ENCODE measurements at regions not wholly inside any gene's neighbourhood (a gene's known extent, or its start where the extent isn't known, plus 50 kb on each side); places are given as distances from the start of the nearest gene placed in this dataset.

- DNase-seq (ENCODE audit: low spot score), result no peak
Observed at GRCh38 chr3:153313302-153313965, 151.4 kb downstream of the RAP2B start.

GRCh38 chr3:153314038-153314437 lies 152.0 kb downstream of the RAP2B start:
- DNase-seq (ENCODE audit: low spot score), result no peak

GRCh38 chr3:153315781-153316180 lies 153.8 kb downstream of the RAP2B start:
- DNase-seq (ENCODE audit: low spot score), result no peak

DNA sequence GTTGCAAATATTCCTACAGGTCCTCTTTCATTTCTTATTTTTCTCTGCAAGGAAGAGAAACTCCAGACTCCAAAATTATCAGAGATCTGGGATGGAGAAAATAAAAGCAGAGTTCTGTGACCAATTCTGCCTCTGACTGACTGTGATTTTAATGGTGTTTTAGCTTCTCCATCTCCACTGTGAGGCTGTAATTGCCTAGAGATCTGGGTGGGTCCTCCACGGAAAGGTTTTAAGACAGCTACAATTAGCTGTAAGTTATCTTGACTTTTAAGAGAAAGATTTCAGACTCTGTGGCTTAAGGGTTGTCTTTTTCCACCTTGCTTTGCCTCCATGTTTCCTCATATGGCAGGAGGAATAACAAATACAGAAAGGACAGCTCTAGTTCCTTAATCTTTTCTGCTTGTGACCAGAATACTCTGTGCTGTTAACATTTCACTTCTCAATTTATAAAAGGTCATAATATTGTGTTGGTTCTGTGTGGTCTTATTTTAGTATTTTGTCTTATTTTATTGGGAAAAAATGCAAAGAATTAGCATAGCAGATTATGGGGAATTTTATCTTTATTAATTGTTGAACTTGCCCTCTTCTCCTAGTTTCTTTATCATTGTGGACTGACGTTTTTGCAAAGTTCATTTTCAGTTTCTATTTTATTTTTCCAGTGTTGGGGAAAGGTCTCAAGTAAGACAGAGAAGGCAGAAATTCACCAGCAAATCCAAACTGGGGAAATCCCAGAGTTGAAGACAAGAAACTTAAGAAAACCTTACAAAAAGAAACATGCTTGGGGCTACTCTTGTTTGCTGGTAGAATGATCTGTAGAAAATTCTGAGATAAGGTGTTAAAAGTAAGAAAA lies 157.9 kb downstream of the RAP2B start:
- DNase-seq (ENCODE audit: low spot score), result no peak

DNA sequence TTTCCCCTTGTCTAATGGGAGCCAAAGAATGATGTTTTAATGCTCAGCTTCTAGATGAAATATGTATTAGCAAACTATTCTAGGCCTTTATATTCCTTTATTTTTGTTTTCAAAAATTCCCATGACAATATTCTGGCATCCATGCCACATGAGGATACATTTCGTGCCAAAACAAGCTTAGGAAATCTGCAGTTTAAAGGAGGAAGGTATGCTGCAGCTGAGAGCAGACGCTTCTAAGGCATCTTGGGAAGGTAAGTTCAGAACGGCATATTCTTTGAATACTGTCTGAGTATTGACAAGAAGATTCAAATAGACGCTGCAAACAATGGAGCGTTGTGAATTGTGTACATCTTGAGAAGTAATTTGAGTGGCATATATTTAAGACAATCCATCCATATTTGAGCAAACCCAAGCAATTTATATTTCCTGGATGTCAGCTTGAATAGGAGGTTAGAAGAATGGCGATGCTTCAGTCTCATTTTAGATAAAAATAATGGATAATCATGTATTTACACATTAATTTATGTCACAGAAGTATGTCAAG lies 158.6 kb downstream of the RAP2B start:
- DNase-seq (ENCODE audit: low spot score), result no peak

- DNase-seq (ENCODE audit: low spot score), result no peak
Observed at GRCh38 chr3:153328690-153329089, 166.7 kb downstream of the RAP2B start.

GRCh38 chr3:153330901-153331300 lies 168.9 kb downstream of the RAP2B start:
- no peak for DNase-seq (ENCODE audit: low spot score)

GRCh38 chr3:153331676-153332075 lies 169.7 kb downstream of the RAP2B start:
- no peak for DNase-seq (ENCODE audit: low spot score)

GRCh38 chr3:153334558-153334957 lies 172.5 kb downstream of the RAP2B start:
- no peak for DNase-seq (ENCODE audit: low spot score)

- no peak for DNase-seq (ENCODE audit: low spot score)
Observed at GRCh38 chr3:153337369-153337768, 175.3 kb downstream of the RAP2B start.

DNA sequence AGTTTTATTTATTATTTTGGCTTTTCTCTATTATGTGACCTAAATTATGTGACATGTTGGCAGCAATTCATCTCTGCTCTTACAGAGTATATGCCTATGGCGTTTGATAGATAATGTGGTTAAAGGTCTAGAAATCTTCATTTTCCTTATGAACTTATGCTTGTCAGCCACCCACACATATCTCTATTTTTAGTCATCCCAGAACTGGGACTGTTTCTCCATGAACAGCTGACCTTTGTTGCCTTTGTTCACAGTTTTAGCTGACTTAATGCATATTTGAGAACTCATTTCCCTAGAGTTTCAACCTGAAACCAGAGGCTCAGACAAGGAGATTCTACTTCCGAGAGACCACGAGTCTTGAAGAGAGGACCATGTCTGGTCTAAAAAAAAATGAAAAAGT lies 176.5 kb downstream of the RAP2B start:
- no peak for DNase-seq (ENCODE audit: low spot score)

DNA sequence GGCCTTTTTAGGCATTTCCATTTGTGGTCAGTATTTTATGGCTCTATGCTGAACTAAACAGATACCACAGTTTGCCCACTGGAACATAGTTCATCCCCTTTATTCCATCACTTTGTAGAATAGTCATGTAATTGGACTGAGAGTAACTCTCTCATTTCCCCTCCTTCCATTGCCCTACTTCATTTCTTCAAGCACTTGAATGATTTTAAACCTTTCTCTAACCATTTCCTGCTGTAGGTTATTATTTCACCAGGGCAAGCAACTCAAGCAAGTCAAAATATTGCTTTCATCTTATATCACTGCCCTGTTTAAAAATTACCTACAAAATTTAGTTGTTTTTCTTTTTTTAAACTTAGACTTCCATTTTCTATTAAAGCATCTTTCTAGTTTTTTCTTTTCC lies 177.0 kb downstream of the RAP2B start:
- no peak for DNase-seq (ENCODE audit: low spot score)

DNA sequence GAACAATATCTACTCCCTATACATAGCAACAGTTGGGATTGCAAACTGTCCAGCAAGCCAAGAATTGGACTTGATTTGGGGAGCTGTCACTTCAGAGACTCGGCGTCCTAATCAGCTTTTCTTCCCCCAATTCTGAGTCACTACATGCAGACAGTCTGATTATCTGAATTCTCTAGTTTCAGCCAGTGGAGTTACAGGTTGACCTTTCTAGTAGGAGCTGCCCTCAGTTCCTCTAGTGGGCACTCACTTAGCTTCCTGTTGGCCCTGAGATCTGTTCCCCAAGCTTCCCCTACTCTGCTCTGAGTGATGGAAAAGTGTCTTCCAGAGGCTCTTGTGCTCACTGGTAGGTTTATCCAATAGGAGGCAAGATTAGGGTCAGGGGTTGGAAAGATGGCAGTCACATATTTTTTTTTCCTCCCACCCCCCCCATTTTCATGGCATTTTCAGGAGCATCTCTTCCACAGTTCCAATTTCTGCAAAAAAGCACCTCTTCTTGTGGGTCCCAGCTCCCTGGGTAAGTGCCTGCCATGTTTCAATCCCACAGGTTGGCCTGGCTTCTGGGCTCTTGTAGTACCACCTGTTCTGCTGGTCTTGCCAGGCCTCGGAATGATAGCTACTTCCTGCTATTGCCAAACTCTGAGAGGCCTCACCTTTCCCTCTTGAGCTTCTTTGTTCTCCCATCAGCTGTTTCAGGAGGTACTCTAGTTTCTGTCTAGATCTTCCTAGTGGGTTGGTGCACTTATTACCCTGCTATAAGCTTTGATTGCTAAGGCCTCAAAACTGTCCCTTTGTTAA lies 182.2 kb downstream of the RAP2B start:
- DNase-seq (ENCODE audit: low spot score), result no peak

DNA sequence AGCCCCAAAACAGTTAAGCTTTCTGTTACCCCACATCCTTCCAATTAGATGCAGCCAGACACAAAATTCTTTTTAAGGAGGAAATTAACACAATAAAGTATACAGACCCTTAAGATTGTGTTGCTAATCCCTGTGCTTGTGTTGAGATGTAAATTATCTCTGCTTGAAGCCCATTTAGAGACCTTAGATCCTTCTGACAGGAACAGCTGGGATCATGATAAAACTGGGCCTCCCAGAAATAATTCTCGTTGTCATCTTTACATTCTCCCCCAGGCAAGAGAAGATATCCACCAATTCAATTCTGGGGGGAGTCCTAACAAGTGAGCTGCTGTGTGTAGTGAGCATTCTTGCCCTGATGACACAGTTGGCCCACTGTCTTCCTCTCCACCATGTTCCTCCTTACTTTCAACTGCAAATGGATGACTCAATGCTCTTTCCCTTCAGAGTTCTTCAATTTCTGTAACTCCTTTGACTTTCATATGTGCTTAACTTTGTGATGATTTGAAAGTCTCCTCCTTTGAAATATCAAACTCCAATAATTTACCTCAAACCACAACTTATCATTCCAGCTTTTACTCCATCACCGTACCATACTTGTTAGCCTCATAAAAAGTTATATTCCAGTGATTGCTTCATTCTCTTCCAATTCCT lies 186.6 kb downstream of the RAP2B start:
- no peak for DNase-seq (ENCODE audit: low spot score)

- DNase-seq (ENCODE audit: low spot score), result no peak
Observed at GRCh38 chr3:153349108-153349499, 187.1 kb downstream of the RAP2B start.

- DNase-seq (ENCODE audit: low spot score), result no peak
Observed at GRCh38 chr3:153350420-153350819, 188.4 kb downstream of the RAP2B start.

- no peak for DNase-seq (ENCODE audit: low spot score)
Observed at GRCh38 chr3:153354641-153355040, 192.6 kb downstream of the RAP2B start.

DNA sequence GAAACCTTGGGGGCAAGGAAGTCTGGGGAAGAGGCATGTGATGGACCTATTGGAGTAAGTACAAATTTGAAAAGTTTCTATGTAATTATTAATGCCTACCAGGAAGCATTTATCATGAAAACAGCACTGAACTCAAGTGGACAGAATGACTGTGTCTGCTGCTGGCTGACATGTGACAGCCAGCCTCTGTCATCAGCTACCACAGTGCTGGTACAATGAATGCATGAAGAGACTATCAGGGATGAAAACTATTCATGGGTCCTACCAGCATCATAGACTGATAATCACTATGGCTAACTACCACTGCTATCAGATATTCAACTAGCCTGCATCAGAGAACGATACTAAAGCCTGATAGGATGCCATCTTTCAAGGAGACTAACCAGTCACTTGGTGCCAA lies 193.5 kb downstream of the RAP2B start:
- no peak for DNase-seq (ENCODE audit: low spot score)

- DNase-seq (ENCODE audit: low spot score), result no peak
Observed at GRCh38 chr3:153356908-153357307, 194.9 kb downstream of the RAP2B start.

DNA sequence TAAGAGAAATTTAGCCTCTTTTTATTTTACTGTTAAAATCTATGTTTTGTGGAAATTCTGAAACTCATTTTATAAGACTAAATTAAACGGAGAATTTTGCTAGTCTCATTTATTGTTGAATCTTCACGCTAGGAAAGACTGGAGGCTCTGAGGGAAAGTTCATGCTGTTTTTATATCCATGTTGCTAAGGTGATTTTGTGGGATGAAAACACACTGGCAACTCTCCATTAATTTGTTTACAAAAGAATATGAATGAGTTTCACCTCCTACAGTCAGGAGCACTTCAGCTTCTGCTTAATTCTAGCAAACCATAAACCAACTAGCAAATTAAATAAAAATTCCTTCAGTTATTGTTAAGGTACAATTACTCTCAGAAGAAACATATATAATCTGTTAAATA lies 195.4 kb downstream of the RAP2B start:
- DNase-seq (ENCODE audit: low spot score), result no peak

DNA sequence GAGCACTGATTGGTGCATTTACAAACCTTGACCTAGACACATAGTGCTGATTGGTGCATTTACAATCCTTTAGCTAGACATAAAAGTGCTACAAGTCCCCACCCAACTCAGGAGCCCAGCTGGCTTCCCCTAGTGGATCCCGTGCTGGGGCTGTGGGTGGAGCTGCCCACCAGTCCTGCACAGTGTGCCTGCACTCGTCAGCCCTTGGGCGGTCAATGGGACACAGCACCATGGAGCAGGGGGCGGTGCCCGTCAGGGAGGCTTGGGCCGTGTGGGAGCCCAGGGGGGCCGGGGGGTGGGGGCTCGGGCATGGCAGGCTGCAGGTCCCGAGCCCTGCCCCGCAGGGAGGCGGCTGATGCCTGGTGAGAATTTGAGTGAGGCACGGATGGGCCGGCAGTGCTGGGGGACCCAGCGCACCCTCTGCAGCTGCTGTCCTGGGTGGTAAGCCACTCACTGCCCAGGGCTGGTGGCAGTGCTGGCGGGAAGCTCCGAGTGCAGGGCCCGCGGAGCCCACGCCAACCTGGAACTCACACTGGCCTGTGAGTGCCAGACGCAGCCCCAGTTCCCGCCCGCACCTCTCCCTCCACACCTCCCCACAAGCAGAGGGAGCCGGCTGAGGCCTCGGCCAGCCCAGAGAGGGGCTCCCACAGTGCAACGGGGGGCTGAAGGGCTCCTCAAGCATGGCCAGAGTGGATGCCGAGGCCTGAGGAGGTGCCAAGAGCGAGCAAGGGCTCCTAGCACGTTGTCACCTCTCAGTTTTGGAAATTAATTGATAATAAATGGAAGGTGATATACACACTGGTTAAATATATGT lies 207.7 kb downstream of the RAP2B start:
- no peak for DNase-seq (ENCODE audit: low spot score)
